Stimulated activated CD4-positive, alpha-beta T cell treated with anti-CD3 and anti-CD28 coated beads, Interleukin-2, amount 100 ng/mL, for 24 hours (primary cell): ENCODE measurements at regions not wholly inside any gene's neighbourhood (a gene's known extent, or its start where the extent isn't known, plus 50 kb on each side); places are given as distances from the start of the nearest gene placed in this dataset.

Source experiments
- DNase-seq, 2 donors: peaks; one replicate each; pipeline ENCODE4 v3.0.0-alpha.2; 2020

GRCh38 chr15:31456354-31457060 is 129.9 kb downstream of the KLF13 start:
- no peak for DNase-seq

DNA sequence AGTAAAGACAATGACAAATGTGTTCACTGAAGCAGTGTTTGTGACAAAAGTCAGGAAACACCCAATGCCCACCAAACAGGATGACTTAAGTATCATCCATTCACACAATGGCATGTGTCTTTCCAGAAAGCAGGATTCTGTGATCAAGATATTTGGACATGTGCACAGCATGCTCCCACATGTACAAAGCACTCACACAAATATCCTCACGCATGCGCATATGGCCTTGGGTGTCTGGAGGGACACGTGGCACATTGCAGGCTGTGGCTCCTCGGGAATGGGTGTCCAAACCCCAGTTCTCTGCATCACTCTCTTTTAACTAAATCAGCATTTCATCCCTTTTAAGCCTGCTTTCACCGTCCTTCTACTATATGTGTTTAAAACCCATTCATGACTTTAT is 130.5 kb downstream of the KLF13 start:
- no peak for DNase-seq

GRCh38 chr15:31457631-31458526 is 131.2 kb downstream of the KLF13 start:
- DNase-seq: no peak

GRCh38 chr15:31458596-31459399 is 132.2 kb downstream of the KLF13 start:
- DNase-seq: peak; percentile 65 to 73

- DNase-seq: no peak
Measured at GRCh38 chr15:31459400-31459748, 132.7 kb downstream of the KLF13 start.

DNA sequence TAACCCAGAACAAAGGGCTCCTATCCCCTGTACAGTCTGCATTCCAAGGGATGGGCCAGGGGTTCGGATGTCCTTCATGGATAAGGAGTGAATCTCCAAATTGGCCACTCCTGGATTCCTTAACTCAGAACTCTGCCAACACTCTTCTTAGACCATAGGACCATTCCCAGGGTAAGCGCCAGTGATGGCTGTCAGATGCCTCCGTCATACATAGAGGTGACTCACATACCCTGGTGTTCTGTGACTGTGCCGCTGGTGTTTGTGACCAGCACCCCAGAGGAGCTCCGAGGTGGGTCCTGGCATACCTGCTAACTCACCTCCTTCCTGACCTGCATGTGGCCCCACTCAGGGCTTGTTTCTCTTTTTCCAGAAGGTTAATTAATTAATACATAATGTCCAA is 134.7 kb downstream of the KLF13 start:
- DNase-seq: no peak

DNA sequence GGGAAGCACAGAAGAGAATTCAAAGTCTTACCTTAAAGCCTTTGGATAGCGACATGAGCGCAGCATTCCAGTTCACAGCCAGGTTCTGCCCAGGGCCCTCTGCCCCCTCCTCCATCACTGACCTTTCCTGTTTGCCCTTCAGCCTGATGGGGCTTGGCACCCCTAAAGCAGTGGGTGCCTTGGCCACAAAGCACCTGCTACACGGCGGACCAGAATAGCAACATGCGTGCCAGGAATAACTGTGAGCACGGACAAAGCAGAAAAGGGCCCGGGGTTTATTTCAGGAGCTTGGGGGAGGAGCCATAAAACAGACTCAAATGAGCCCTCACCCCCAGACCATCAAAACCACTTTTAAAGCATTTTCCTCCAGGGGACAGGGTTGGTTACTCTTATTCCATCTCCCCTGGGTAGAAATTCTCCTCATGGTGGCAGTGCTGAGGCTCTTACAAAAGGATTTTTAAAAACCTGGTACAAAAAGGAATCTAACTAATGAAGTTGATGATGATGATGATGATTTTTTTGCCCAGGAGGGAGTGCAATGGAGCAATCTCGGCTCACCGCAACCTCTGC is 135.4 kb downstream of the KLF13 start:
- no peak for DNase-seq

DNA sequence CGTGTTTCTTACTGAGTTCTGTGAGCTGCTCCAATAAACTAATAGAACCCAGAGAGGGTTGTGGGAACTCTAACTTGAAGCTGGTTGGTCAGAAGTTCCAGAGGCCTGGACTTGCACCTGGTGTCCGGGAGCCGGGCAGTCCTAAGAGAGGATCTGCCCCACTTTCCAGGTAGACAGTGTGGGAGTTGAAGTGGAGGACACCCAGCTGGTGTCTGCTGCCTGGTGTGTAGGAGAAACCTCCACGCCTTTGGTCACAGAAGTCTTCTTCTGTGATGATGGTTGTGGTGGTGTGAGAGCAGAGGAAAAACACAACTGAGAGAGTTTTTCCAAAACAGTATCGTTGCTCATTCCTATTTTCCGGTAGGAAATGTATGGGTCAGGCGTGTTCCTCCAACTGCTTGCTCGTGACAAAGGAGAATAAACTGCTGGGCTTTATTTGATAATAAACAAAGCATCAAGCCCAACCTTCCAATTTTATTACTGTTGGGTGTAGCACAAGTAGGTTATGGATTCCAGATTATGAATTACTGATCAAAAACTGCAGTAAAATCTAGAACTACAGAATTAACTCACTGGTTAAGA is 137.0 kb downstream of the KLF13 start:
- no peak for DNase-seq

GRCh38 chr15:31464216-31465082 is 137.8 kb downstream of the KLF13 start:
- no peak for DNase-seq

- DNase-seq: no peak
Measured at GRCh38 chr15:31465083-31465955, 138.7 kb downstream of the KLF13 start.

DNA sequence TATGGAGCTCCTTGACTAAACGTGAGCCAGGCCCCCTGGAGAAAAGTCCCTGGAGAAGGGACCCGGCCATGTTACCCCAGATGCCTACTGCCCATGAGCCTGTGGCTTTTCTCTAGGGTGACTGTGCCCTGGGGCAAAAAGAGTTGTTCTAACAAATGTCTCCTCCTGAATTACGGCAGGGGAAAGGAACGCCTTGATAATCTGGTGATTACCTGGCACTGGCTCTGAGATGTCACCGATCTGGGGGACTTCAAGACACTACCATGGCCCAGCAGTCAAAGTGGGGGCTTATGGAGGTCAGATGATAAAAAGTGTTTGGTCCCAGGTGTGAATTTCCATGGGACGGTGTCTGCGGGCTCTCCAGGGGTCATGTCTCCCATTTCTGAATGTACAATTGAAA is 140.7 kb downstream of the KLF13 start:
- no peak for DNase-seq

GRCh38 chr15:31468911-31469785 is 142.5 kb downstream of the KLF13 start:
- DNase-seq: no peak

- DNase-seq: no peak
Measured at GRCh38 chr15:31469786-31470525, 143.3 kb downstream of the KLF13 start.

GRCh38 chr15:31470756-31471155 is 144.1 kb downstream of the KLF13 start:
- DNase-seq: no peak

- DNase-seq: no peak
Measured at GRCh38 chr15:31471731-31472430, 145.2 kb downstream of the KLF13 start.

DNA sequence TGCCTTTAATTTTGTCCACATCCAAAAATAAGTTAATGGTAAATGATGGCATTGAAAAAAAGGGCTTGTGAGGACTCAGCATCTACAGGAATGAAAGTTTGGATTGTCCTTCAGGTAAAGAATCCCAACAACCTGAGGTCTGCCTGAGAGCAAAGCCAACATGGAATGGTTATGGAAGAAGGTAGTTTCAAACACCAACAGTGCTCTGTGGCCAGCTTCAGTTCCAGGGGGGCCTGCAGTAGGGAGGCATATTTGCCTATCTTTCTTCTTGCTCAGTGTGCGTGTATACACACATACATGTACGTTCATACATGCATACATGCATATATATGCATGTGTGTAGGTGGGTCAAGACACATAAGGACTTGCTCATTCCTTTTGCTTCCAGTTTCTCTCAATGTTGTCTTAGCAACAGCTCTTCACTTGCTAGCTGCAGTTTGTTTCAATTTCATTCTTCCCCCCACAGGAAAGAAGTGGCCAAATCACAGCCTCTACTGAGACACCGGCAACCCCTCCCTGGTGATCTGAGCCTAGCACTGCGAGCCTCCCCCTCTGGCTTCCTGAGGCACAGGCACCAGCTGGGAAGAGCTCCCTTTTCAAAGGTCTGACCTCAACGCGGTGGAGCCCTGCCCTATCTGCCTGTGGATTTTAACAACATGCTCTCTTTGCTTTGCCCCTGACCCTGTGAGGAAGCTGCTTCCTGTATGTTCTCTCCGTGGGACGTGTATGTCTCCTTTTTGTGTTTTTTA is 146.2 kb downstream of the KLF13 start:
- peak; percentile 45 to 54 for DNase-seq

- DNase-seq: no peak
Measured at GRCh38 chr15:31473385-31474058, 146.9 kb downstream of the KLF13 start.
